OCI-LY7 (cell line): ENCODE measurements at regions not wholly inside any gene's neighbourhood (a gene's known extent, or its start where the extent isn't known, plus 50 kb on each side); places are given as distances from the start of the nearest gene placed in this dataset.

Source experiments
- BruUV-seq: library from RNA; stranded (reverse); fragments of 400-500 nt; replicated peaks from 2 replicates; lab custom pipeline; 2021; lab: Mats Ljungman, UMichigan
- CTCF ChIA-PET: fragments of 300-600 bp; sonication (Branson Sonifier 250); formaldehyde crosslinking; loops from one replicate; lab custom pipeline; 2022; ENCODE audit warnings: antibody characterized with exemption; ENCODE audit not compliant: unreplicated experiment; lab: Charles Lee
- POLR2A ChIA-PET: fragments of 300-600 bp; sonication (Branson Sonifier 250); formaldehyde crosslinking; loops from one replicate; lab custom pipeline; 2022; ENCODE audit warnings: antibody characterized with exemption; lab: Charles Lee
- DNase-seq: peaks from one replicate; pipeline ENCODE4 v3.0.0-alpha.2; 2015; ENCODE audit warnings: low spot score
- H2AFZ ChIP-seq: fragments of 200-600 bp; sonication (generic), shearing (Covaris generic); 2 replicates; pipeline ENCODE4 v1.6.1; 2014; ENCODE audit warnings: mild to moderate bottlenecking, antibody characterized with exemption, low read length, moderate library complexity
- H3K27ac ChIP-seq: fragments of 200-600 bp; sonication (generic); 2 replicates; pipeline ENCODE4 v1.5.1; 2014; ENCODE audit warnings: mixed run types, low read depth, mild to moderate bottlenecking, moderate library complexity, low read length, inconsistent platforms; ENCODE audit not compliant: poor library complexity, severe bottlenecking
- H3K36me3 ChIP-seq: fragments of 200-600 bp; sonication (generic); 2 replicates; pipeline ENCODE4 v1.6.1; 2014; ENCODE audit warnings: mild to moderate bottlenecking, antibody characterized with exemption, low read length, moderate library complexity, mixed read lengths; ENCODE audit not compliant: insufficient read depth
- H3K4me1 ChIP-seq: fragments of 200-600 bp; sonication (generic); 2 replicates; pipeline ENCODE4 v1.5.1; 2014; ENCODE audit warnings: mild to moderate bottlenecking, low read length; ENCODE audit not compliant: insufficient read depth, poor library complexity, severe bottlenecking
- H3K4me2 ChIP-seq: fragments of 200-600 bp; sonication (generic); 2 replicates; pipeline ENCODE4 v1.6.1; 2014; ENCODE audit warnings: mild to moderate bottlenecking, low read length
- H3K4me3 ChIP-seq: fragments of 200-600 bp; sonication (generic); 2 replicates; pipeline ENCODE4 v1.5.1; 2014; ENCODE audit warnings: mild to moderate bottlenecking, low read depth, low read length; ENCODE audit not compliant: poor library complexity, severe bottlenecking
- H3K79me2 ChIP-seq: fragments of 200-600 bp; sonication (generic); 2 replicates; pipeline ENCODE4 v1.6.1; 2016; ENCODE audit warnings: low read depth, mild to moderate bottlenecking, low read length, moderate library complexity, mixed read lengths; ENCODE audit not compliant: insufficient read depth
- H3K9me2 ChIP-seq: fragments of 200-600 bp; sonication (generic); 2 replicates; pipeline ENCODE4 v1.6.1; 2016; ENCODE audit warnings: mild to moderate bottlenecking, low read length, mixed read lengths; ENCODE audit not compliant: insufficient read depth
- H3K9me3 ChIP-seq: fragments of 200-600 bp; sonication (generic); 2 replicates; pipeline ENCODE4 v1.6.1; 2014; ENCODE audit warnings: mild to moderate bottlenecking, mixed run types, low read length, mixed read lengths
- H4K20me1 ChIP-seq: fragments of 200-600 bp; sonication (generic); 2 replicates; pipeline ENCODE4 v1.6.1; 2014; ENCODE audit warnings: mild to moderate bottlenecking, antibody characterized with exemption, low read length, moderate library complexity, mixed read lengths; ENCODE audit not compliant: insufficient read depth
- CTCF ChIP-seq: fragments of 200-600 bp; sonication (generic); conservative IDR thresholded peaks from 2 replicates; pipeline ENCODE4 v1.5.1; 2014; ENCODE audit warnings: mild to moderate bottlenecking, antibody characterized with exemption, low read length, moderate library complexity, mixed read lengths
- EZH2phosphoT487 ChIP-seq: fragments of 200-600 bp; sonication (generic); IDR thresholded peaks from 2 replicates; pipeline ENCODE4 v1.6.1; 2018; ENCODE audit warnings: low read depth, borderline replicate concordance, mild to moderate bottlenecking, mixed run types, antibody characterized with exemption, low read length, moderate library complexity, mixed read lengths
- intact Hi-C: fragments of 100-400 bp; cut with micrococcal nuclease; formaldehyde crosslinking; loops from one replicate; pipeline ENCODE4 v1.10.0; 2022; ENCODE audit not compliant: unreplicated experiment

GRCh38 chrY:17378326-17378725 is 501.7 kb downstream of the CDY2B start:
- Histone ChIP-seq H4K20me1 (no peaks in the 10 kb centered on the region), H3K27ac (no peak overlapping the region), H3K4me1 (no peaks in the 10 kb centered on the region), H2AFZ (no peak overlapping the region), H3K9me2 (no peaks in the 10 kb centered on the region), H3K4me2 (no peak overlapping the region), H3K9me3 (no peaks in the 10 kb centered on the region), H3K79me2 (no peaks in the 10 kb centered on the region), H3K4me3 (no peak overlapping the region), H3K36me3 (no peaks in the 10 kb centered on the region)
- intact Hi-C loops: no loop called here
- ChIA-PET CTCF (no interaction called here), POLR2A (no interaction called here)
- no peak for DNase-seq
- TF ChIP-seq CTCF (no peak), EZH2phosphoT487 (no peak)
- no TSS peak for BruUV-seq

GRCh38 chrY:17368413-17368812 is 511.6 kb downstream of the CDY2B start:
- Histone ChIP-seq H3K36me3 (no peaks in the 10 kb centered on the region), H3K4me1 (no peaks in the 10 kb centered on the region), H3K4me3 (no peak overlapping the region), H2AFZ (no peak overlapping the region), H3K9me2 (no peaks in the 10 kb centered on the region), H3K79me2 (no peaks in the 10 kb centered on the region), H3K27ac (no peak overlapping the region), H4K20me1 (no peaks in the 10 kb centered on the region), H3K4me2 (no peak overlapping the region), H3K9me3 (no peaks in the 10 kb centered on the region)
- DNase-seq: no peak
- CTCF ChIA-PET: no interaction called here
- intact Hi-C loops: no loop called here
- POLR2A ChIA-PET: interaction anchor here (0.6 kb wide), 1 partner anchor 20 kb away, joined by 3 read pairs; no protein-coding TSS in a partner anchor
- TF ChIP-seq CTCF: no peak
- TF ChIP-seq EZH2phosphoT487: no peak
- no TSS peak for BruUV-seq

- H3K9me2 ChIP-seq: no peaks in the 10 kb centered on the region
- ChIA-PET POLR2A (no interaction called here), CTCF (no interaction called here)
- H2AFZ ChIP-seq: no peak overlapping the region
- H3K4me1 ChIP-seq: no peaks in the 10 kb centered on the region
- no peaks in the 10 kb centered on the region for H4K20me1 ChIP-seq
- no peak overlapping the region for H3K27ac ChIP-seq
- H3K36me3 ChIP-seq: no peaks in the 10 kb centered on the region
- TF ChIP-seq EZH2phosphoT487: no peak
- TF ChIP-seq CTCF: no peak
- no peak overlapping the region for H3K4me3 ChIP-seq
- no peak overlapping the region for H3K4me2 ChIP-seq
- no peaks in the 10 kb centered on the region for H3K9me3 ChIP-seq
- intact Hi-C loops: no loop called here
- BruUV-seq: no TSS peak
- H3K79me2 ChIP-seq: no peaks in the 10 kb centered on the region
- DNase-seq: no peak
These were observed 513.6 kb downstream of the CDY2B start for GRCh38 chrY:17366400-17366799.
